HepG2 (cell line): ENCODE measurements at regions not wholly inside any gene's neighbourhood (a gene's known extent, or its start where the extent isn't known, plus 50 kb on each side); places are given as distances from the start of the nearest gene placed in this dataset.

Experiments used
- CHD2 ChIP-seq: IDR thresholded peaks from 2 replicates; pipeline ENCODE4 v1.6.1; 2011; ENCODE audit warnings: low read depth, low read length, improper control_type of control experiment
- GLI4 ChIP-seq: sonication (generic); formaldehyde crosslinking; IDR thresholded peaks from 2 replicates; pipeline ENCODE4 v1.5.1; 2020; ENCODE audit warnings: missing genetic modification reagents, mild to moderate bottlenecking, moderate library complexity, borderline replicate concordance
- ZNF235 ChIP-seq: sonication (generic); formaldehyde crosslinking; IDR thresholded peaks from 2 replicates; pipeline ENCODE4 v1.8.1; 2023; ENCODE audit warnings: mild to moderate bottlenecking, missing genetic modification reagents, borderline replicate concordance

- no peak for TF ChIP-seq CHD2
- TF ChIP-seq GLI4 (CRISPR knock-in tag): no peak
- no peak for TF ChIP-seq ZNF235 (CRISPR knock-in tag)
Observed at GRCh38 chr18:67670024-67670543, 153.6 kb upstream of the DSEL start.
